ENCODE measurements at regions not wholly inside any gene's neighbourhood (a gene's known extent, or its start where the extent isn't known, plus 50 kb on each side); places are given as distances from the start of the nearest gene placed in this dataset.

DNA sequence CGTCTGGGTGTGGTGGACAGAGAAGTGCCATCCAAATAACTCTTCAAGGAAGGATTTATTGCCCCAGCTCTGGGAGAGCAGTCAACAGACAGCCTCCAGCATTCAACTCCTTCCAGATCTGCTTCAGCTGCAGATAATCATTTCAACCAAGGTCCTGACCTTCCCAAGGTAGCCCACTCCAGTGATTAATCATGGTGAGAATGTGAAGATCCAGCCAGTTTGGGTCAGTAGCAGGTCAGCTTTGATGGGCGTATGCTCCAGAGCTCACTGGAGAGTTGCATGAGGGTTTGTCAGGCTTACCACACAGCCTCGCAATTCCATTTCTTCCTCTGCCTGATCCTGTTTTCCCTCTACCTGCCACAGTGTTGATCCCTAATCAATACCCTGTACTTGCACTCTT, 214.5 kb upstream of the ZRANB2 start:
- TF ChIP-seq, protein P1, sequence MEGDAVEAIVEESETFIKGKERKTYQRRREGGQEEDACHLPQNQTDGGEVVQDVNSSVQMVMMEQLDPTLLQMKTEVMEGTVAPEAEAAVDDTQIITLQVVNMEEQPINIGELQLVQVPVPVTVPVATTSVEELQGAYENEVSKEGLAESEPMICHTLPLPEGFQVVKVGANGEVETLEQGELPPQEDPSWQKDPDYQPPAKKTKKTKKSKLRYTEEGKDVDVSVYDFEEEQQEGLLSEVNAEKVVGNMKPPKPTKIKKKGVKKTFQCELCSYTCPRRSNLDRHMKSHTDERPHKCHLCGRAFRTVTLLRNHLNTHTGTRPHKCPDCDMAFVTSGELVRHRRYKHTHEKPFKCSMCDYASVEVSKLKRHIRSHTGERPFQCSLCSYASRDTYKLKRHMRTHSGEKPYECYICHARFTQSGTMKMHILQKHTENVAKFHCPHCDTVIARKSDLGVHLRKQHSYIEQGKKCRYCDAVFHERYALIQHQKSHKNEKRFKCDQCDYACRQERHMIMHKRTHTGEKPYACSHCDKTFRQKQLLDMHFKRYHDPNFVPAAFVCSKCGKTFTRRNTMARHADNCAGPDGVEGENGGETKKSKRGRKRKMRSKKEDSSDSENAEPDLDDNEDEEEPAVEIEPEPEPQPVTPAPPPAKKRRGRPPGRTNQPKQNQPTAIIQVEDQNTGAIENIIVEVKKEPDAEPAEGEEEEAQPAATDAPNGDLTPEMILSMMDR (IDR thresholded peaks at IDR 0.05), result no peak
- TF ChIP-seq POLR2A (IDR thresholded peaks at IDR 0.05) (no peak), POLR2AphosphoS5 (IDR thresholded peaks at IDR 0.05) (no peak)

Data from transverse colon (tissue), 4 donors.